HT1080 (cell line): ENCODE measurements at regions not wholly inside any gene's neighbourhood (a gene's known extent, or its start where the extent isn't known, plus 50 kb on each side); places are given as distances from the start of the nearest gene placed in this dataset.
A peak's percentile ranks its signal among the peaks of the same experiment; 100 is the strongest.

ENCODE experiments used
- DNase-seq: peaks from one replicate; pipeline ENCODE4 v3.0.0-alpha.2; 2015; ENCODE audit warnings: low read depth

- DNase-seq = no peak
Measured at GRCh38 chr1:67582625-67583461, 102.2 kb upstream of the GADD45A start.

GRCh38 chr1:67583462-67583950 lies 101.5 kb upstream of the GADD45A start:
- DNase-seq = no peak

- DNase-seq = no peak
Measured at GRCh38 chr1:67584938-67585337, 100.1 kb upstream of the GADD45A start.

- DNase-seq = peak; percentile 46
Measured at GRCh38 chr1:67586596-67586995, 98.4 kb upstream of the GADD45A start.

- DNase-seq = no peak
Measured at GRCh38 chr1:67588178-67588855, 96.7 kb upstream of the GADD45A start.

- DNase-seq = no peak
Measured at GRCh38 chr1:67589519-67590233, 95.3 kb upstream of the GADD45A start.

- DNase-seq = no peak
Measured at GRCh38 chr1:67590329-67590728, 94.7 kb upstream of the GADD45A start.

GRCh38 chr1:67594764-67595163 lies 90.2 kb upstream of the GADD45A start:
- no peak for DNase-seq

GRCh38 chr1:67596674-67597073 lies 88.3 kb upstream of the GADD45A start:
- no peak for DNase-seq

- DNase-seq = peak; percentile 24
Measured at GRCh38 chr1:67597336-67597735, 87.7 kb upstream of the GADD45A start.

- DNase-seq = no peak
Measured at GRCh38 chr1:67599085-67599484, 85.9 kb upstream of the GADD45A start.

GRCh38 chr1:67601539-67601938 lies 83.5 kb upstream of the GADD45A start:
- no peak for DNase-seq

- DNase-seq = no peak
Measured at GRCh38 chr1:67601955-67602354, 83.0 kb upstream of the GADD45A start.

- DNase-seq = no peak
Measured at GRCh38 chr1:67604778-67605177, 80.2 kb upstream of the GADD45A start.

- DNase-seq = no peak
Measured at GRCh38 chr1:67605209-67605780, 79.7 kb upstream of the GADD45A start.

- DNase-seq = no peak
Measured at GRCh38 chr1:67607286-67607685, 77.7 kb upstream of the GADD45A start.

- DNase-seq = no peak
Measured at GRCh38 chr1:67607699-67608098, 77.3 kb upstream of the GADD45A start.

- no peak for DNase-seq
Measured at GRCh38 chr1:67608661-67609576, 76.1 kb upstream of the GADD45A start.

- DNase-seq = no peak
Measured at GRCh38 chr1:67609577-67610341, 75.2 kb upstream of the GADD45A start.

GRCh38 chr1:67610450-67610849 lies 74.6 kb upstream of the GADD45A start:
- no peak for DNase-seq
